GF-D8 (cell line): ENCODE measurements at regions not wholly inside any gene's neighbourhood (a gene's known extent, or its start where the extent isn't known, plus 50 kb on each side); places are given as distances from the start of the nearest gene placed in this dataset.
"Not testable (repeated sequence)": the region's sequence is repeated elsewhere in the genome, so short reads cannot be mapped to it uniquely, and the experiment has no call there.

ENCODE experiments used
- DNase-seq: peaks from one replicate; lab custom pipeline; 2025; lab: John Stamatoyannopoulos, UW

GRCh38 chr3:16769525-16769924 is 115.2 kb upstream of the PLCL2 start:
- DNase-seq: no peak

- DNase-seq: no peak
Observed at GRCh38 chr3:16770021-16770420, 114.7 kb upstream of the PLCL2 start.

GRCh38 chr3:16770792-16771191 is 114.0 kb upstream of the PLCL2 start:
- no peak for DNase-seq

GRCh38 chr3:16773594-16773993 is 111.2 kb upstream of the PLCL2 start:
- not testable (repeated sequence) for DNase-seq

- DNase-seq: not testable (repeated sequence)
Observed at GRCh38 chr3:16774536-16774935, 110.2 kb upstream of the PLCL2 start.

- DNase-seq: no peak
Observed at GRCh38 chr3:16784973-16785372, 99.8 kb upstream of the PLCL2 start.

- no peak for DNase-seq
Observed at GRCh38 chr3:16785465-16785864, 99.3 kb upstream of the PLCL2 start.

GRCh38 chr3:16788440-16789056 is 96.2 kb upstream of the PLCL2 start:
- DNase-seq: peak; percentile 28

GRCh38 chr3:16789344-16790120 is 95.2 kb upstream of the PLCL2 start:
- no peak for DNase-seq

GRCh38 chr3:16790432-16791400 is 94.0 kb upstream of the PLCL2 start:
- DNase-seq: no peak

- no peak for DNase-seq
Observed at GRCh38 chr3:16793321-16793720, 91.4 kb upstream of the PLCL2 start.

GRCh38 chr3:16794257-16794656 is 90.5 kb upstream of the PLCL2 start:
- DNase-seq: no peak

GRCh38 chr3:16795581-16795980 is 89.2 kb upstream of the PLCL2 start:
- peak; percentile 5 for DNase-seq

- no peak for DNase-seq
Observed at GRCh38 chr3:16797831-16798230, 86.9 kb upstream of the PLCL2 start.

- no peak for DNase-seq
Observed at GRCh38 chr3:16798738-16799137, 86.0 kb upstream of the PLCL2 start.

GRCh38 chr3:16800361-16800760 is 84.4 kb upstream of the PLCL2 start:
- DNase-seq: no peak

- peak; percentile 71 for DNase-seq
Observed at GRCh38 chr3:16801223-16801622, 83.5 kb upstream of the PLCL2 start.

- DNase-seq: no peak
Observed at GRCh38 chr3:16801698-16802097, 83.1 kb upstream of the PLCL2 start.

- DNase-seq: no peak
Observed at GRCh38 chr3:16802389-16802788, 82.4 kb upstream of the PLCL2 start.

GRCh38 chr3:16803019-16803418 is 81.7 kb upstream of the PLCL2 start:
- no peak for DNase-seq

- DNase-seq: no peak
Observed at GRCh38 chr3:16807391-16807790, 77.4 kb upstream of the PLCL2 start.

GRCh38 chr3:16808393-16809107 is 76.2 kb upstream of the PLCL2 start:
- DNase-seq: no peak
